ENCODE measurements at regions not wholly inside any gene's neighbourhood (a gene's known extent, or its start where the extent isn't known, plus 50 kb on each side); places are given as distances from the start of the nearest gene placed in this dataset.

- Mint-ChIP-seq H3K27me3 (peaks cover 11 to 17% of the 10 kb centered on the region in 2 donors), H3K9me3 (no peaks in the 10 kb centered on the region), H3K27ac (no peak overlapping the region), H3K4me1 (no peaks in the 10 kb centered on the region), H3K36me3 (no peaks in the 10 kb centered on the region), H3K4me3 (no peak overlapping the region)
- no peak for DNase-seq
- no peak for ATAC-seq (replicated peaks)
Observed at GRCh38 chr2:180927030-180927686, 53.2 kb upstream of the UBE2E3 start.

GRCh38 chr2:180925700-180926099, 54.7 kb upstream of the UBE2E3 start:
- H3K4me3 Mint-ChIP-seq = no peak overlapping the region
- no peaks in the 10 kb centered on the region for H3K36me3 Mint-ChIP-seq
- DNase-seq (no peak), ATAC-seq (replicated peaks) (no peak)
- H3K9me3 Mint-ChIP-seq = no peaks in the 10 kb centered on the region
- no peak overlapping the region for H3K27ac Mint-ChIP-seq
- H3K27me3 Mint-ChIP-seq = peaks cover 11 to 17% of the 10 kb centered on the region in 2 donors
- no peaks in the 10 kb centered on the region for H3K4me1 Mint-ChIP-seq

DNA sequence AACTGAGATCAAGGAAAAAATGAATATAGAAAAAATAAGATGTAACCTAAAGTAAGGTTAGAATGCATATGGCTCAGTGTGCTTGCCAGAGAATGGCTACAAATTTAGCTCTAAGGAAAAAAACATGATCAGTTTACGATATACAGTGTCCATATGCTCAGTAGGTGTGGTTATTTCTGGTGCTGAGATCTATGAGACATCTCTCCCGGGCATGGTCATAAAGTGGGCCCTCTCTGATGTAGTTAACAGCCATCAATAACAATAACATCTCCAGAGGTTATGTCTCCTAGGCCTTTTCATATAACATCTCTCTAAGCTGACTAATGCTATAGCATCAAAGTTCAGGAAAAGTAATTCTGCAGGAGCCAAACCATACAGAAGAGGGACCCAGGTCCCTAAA, 56.3 kb upstream of the UBE2E3 start:
- DNase-seq = no peak
- Mint-ChIP-seq H3K36me3 (no peaks in the 10 kb centered on the region), H3K4me1 (no peaks in the 10 kb centered on the region), H3K9me3 (no peaks in the 10 kb centered on the region), H3K27me3 (peaks cover 17% of the 10 kb centered on the region in 2 donors), H3K4me3 (no peak overlapping the region), H3K27ac (no peak overlapping the region)
- ATAC-seq (replicated peaks) = no peak

DNA sequence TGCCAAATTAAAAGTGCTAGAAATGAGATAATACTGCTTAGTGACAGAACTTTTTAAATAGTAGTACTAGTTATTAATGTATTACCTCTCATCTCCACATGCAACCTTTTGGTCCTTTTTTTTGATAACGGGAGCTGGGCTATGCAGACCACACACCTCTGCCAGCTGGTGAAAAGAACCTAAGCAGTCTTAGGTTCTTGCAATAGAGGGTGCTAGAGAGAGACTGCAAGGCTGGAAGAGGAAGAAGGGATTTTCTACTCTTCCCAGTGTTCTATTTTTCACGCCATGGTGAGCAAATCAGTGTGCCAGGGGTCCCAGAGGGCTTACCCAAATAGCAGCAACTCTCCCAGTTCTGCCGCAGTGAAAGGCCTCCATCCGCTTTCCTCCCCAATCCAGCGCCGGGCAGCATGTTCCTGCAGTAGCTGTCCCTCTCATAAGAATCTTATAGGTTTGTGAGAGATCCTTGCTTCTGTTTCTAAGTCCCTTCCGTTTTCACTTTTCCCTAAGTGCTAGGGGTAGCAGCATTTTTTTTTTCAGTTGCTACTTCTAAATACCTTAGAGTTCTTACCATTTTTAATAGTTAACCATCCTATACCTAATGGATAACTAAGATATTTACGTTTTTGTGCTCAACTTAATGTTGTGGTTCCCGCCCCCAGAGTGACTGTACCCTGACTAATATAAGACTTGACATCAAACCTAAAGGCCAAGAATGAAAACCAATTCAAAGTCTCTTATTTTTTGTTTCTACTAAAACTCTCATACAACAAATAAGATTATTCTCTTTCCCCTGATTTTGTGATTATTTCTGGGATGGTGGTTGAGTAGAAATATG, 69.4 kb upstream of the UBE2E3 start:
- Mint-ChIP-seq H3K9me3 (no peaks in the 10 kb centered on the region), H3K4me3 (no peak overlapping the region), H3K27me3 (peaks cover 0 to 13% of the 10 kb centered on the region in 2 donors), H3K4me1 (no peaks in the 10 kb centered on the region), H3K27ac (no peak overlapping the region), H3K36me3 (no peaks in the 10 kb centered on the region)
- DNase-seq = no peak
- ATAC-seq (replicated peaks) = no peak

DNA sequence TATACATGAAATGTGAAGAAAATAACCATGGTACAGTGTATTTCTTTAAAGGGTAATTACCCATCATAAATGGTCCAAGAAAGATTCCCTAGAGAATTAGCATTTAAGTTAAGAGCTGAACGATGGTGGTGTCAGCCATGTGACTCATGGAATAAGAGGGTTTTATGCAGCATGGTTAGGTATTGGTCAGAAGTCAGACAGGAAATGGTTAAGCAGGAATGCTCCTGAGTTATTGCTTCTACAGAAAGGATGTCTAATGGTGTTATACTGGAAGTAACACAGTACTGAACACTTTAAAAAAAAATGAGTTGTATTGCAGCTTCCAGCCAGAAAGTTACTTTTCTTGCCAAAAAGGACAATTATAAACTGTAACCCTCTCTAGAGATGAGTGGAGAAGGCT, 72.7 kb upstream of the UBE2E3 start:
- Mint-ChIP-seq H3K27me3 (peaks cover 5 to 9% of the 10 kb centered on the region in 2 donors), H3K9me3 (no peaks in the 10 kb centered on the region), H3K27ac (no peak overlapping the region), H3K36me3 (no peaks in the 10 kb centered on the region), H3K4me1 (no peaks in the 10 kb centered on the region), H3K4me3 (no peak overlapping the region)
- no peak for DNase-seq
- no peak for ATAC-seq (replicated peaks)

DNA sequence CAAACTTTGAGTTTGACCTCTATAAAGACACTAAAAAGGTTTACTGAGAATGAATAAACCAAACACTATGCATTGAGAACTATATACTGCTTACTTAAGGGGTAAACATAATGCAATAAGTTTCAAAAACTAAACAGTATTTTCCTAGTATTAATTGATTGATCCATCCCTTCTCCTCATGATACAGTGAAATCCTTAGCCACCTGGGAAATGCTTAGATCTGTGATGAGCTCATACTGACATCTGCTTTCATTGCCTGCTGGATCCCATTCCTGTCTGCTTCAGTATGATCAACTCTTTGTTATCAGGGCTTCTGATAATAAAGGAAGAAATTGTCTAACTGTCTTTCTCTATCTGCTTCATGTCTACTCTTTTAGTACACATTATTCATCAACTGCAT, 74.9 kb upstream of the UBE2E3 start:
- no peak for ATAC-seq (replicated peaks)
- Mint-ChIP-seq H3K27ac (no peak overlapping the region), H3K9me3 (no peaks in the 10 kb centered on the region), H3K27me3 (peaks cover 4 to 6% of the 10 kb centered on the region in 2 donors), H3K4me1 (no peaks in the 10 kb centered on the region), H3K36me3 (no peaks in the 10 kb centered on the region), H3K4me3 (no peak overlapping the region)
- DNase-seq = no peak

GRCh38 chr2:180905002-180905401, 75.4 kb upstream of the UBE2E3 start:
- Mint-ChIP-seq H3K4me3 (no peak overlapping the region), H3K27ac (no peak overlapping the region)

GRCh38 chr2:180901331-180901730, 79.1 kb upstream of the UBE2E3 start:
- peaks cover 6 to 10% of the 10 kb centered on the region in 2 donors for H3K27me3 Mint-ChIP-seq
- H3K27ac Mint-ChIP-seq = no peak overlapping the region
- ATAC-seq (replicated peaks) = no peak
- DNase-seq = no peak
- H3K4me1 Mint-ChIP-seq = no peaks in the 10 kb centered on the region
- H3K9me3 Mint-ChIP-seq = no peaks in the 10 kb centered on the region
- no peak overlapping the region for H3K4me3 Mint-ChIP-seq
- no peaks in the 10 kb centered on the region for H3K36me3 Mint-ChIP-seq

More at GRCh38 chr2:180905002-180905401, 75.4 kb upstream of the UBE2E3 start:
- ATAC-seq (replicated peaks) (no peak), DNase-seq (no peak)
- no peaks in the 10 kb centered on the region for H3K36me3 Mint-ChIP-seq
- H3K9me3 Mint-ChIP-seq = no peaks in the 10 kb centered on the region
- peaks cover 4 to 6% of the 10 kb centered on the region in 2 donors for H3K27me3 Mint-ChIP-seq
- no peaks in the 10 kb centered on the region for H3K4me1 Mint-ChIP-seq

- Mint-ChIP-seq H3K9me3 (no peaks in the 10 kb centered on the region), H3K27me3 (peaks cover 0 to 6% of the 10 kb centered on the region in 2 donors), H3K36me3 (no peaks in the 10 kb centered on the region), H3K27ac (no peak overlapping the region), H3K4me3 (no peak overlapping the region), H3K4me1 (no peaks in the 10 kb centered on the region)
- DNase-seq = no peak
- ATAC-seq (replicated peaks) = no peak
Observed at GRCh38 chr2:180893752-180894151, 86.7 kb upstream of the UBE2E3 start.

- no peaks in the 10 kb centered on the region for H3K36me3 Mint-ChIP-seq
- peaks cover 0 to 6% of the 10 kb centered on the region in 2 donors for H3K27me3 Mint-ChIP-seq
- DNase-seq (no peak), ATAC-seq (replicated peaks) (no peak)
- no peaks in the 10 kb centered on the region for H3K4me1 Mint-ChIP-seq
- H3K4me3 Mint-ChIP-seq = no peak overlapping the region
- H3K27ac Mint-ChIP-seq = no peak overlapping the region
- no peaks in the 10 kb centered on the region for H3K9me3 Mint-ChIP-seq
Observed at GRCh38 chr2:180892091-180892490, 88.3 kb upstream of the UBE2E3 start.

GRCh38 chr2:180891360-180891759, 89.0 kb upstream of the UBE2E3 start:
- no peak overlapping the region for H3K27ac Mint-ChIP-seq
- H3K36me3 Mint-ChIP-seq = no peaks in the 10 kb centered on the region
- no peak overlapping the region for H3K4me3 Mint-ChIP-seq
- ATAC-seq (replicated peaks) = no peak
- H3K27me3 Mint-ChIP-seq = peaks cover 0 to under 1% of the 10 kb centered on the region in 2 donors
- no peak for DNase-seq
- no peaks in the 10 kb centered on the region for H3K9me3 Mint-ChIP-seq
- H3K4me1 Mint-ChIP-seq = no peaks in the 10 kb centered on the region

DNA sequence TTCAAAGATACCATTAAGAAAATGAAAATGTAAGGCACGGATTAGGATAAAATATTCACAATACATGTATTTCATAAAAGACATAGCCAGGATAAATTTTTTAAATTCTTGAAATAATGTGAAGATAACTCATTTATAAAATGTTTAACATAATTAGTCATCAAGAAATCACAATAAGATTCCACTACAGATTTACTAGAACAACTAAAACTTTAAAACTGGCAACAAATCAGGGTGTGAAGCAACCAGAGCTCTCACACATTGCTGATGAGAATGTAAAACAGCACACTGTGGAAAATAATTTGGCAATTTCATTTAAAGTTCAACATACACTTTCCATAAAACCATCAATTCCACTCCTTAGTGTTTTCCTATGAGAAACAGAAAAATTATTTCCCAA, 89.6 kb upstream of the UBE2E3 start:
- Mint-ChIP-seq H3K36me3 (no peaks in the 10 kb centered on the region), H3K9me3 (no peaks in the 10 kb centered on the region), H3K4me1 (no peaks in the 10 kb centered on the region), H3K27me3 (no peaks in the 10 kb centered on the region), H3K27ac (no peak overlapping the region), H3K4me3 (no peak overlapping the region)
- DNase-seq = no peak
- no peak for ATAC-seq (replicated peaks)

GRCh38 chr2:180882959-180883358, 97.4 kb upstream of the UBE2E3 start:
- ATAC-seq (replicated peaks) = no peak
- H3K4me1 Mint-ChIP-seq = no peaks in the 10 kb centered on the region

DNA sequence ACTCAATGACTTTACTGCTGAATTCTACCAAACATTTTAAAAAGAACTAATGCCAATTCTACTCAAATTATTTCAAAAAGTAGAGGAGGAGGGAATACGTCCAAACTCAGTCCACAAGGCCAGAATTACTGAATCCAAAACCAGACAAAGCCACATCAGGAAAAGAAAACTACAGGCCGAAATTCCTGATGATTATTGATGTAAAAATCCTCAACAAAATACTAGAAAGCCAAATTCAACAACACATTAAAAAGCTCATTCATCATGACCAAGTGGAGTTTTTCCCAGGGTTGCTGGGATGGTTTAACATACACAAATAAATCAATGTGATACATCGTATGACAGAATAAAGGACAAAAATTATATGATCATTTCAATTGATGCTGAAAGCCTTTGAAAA, 103.9 kb upstream of the UBE2E3 start:
- peaks cover 4 to 16% of the 10 kb centered on the region in 2 donors for H3K27me3 Mint-ChIP-seq
- no peaks in the 10 kb centered on the region for H3K36me3 Mint-ChIP-seq
- DNase-seq (no peak), ATAC-seq (replicated peaks) (no peak)
- H3K4me1 Mint-ChIP-seq = no peaks in the 10 kb centered on the region
- no peak overlapping the region for H3K27ac Mint-ChIP-seq
- peaks cover 0 to 6% of the 10 kb centered on the region in 2 donors for H3K9me3 Mint-ChIP-seq
- no peak overlapping the region for H3K4me3 Mint-ChIP-seq

More at GRCh38 chr2:180882959-180883358, 97.4 kb upstream of the UBE2E3 start:
- Mint-ChIP-seq H3K36me3 (no peaks in the 10 kb centered on the region), H3K4me3 (no peak overlapping the region), H3K9me3 (peaks cover 3 to 13% of the 10 kb centered on the region in 2 donors), H3K27ac (no peak overlapping the region), H3K27me3 (no peaks in the 10 kb centered on the region)
- no peak for DNase-seq

DNA sequence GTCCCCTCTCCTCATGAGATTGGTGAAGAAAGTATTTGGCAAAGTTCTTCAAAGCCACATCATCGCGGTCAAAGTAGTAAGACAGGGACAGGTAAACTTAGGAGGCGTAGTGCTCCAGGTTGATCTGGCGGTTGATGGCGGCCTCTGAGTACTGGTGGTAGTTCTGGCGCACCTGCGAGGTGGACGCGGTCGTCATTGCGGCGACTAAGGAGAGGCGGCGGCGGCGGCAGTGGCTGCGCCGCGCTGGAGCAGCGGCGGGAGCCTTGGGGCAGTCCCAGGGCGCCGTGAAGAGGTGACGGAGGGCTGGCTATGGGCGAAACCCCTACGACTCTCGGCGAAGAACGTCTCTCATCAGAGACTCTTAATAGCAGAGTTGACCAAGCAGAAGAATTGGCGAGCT, 107.2 kb upstream of the UBE2E3 start:
- no peak overlapping the region for H3K27ac Mint-ChIP-seq
- no peak for ATAC-seq (replicated peaks)
- no peak overlapping the region for H3K4me3 Mint-ChIP-seq

More for the DNA sequence above, 107.2 kb upstream of the UBE2E3 start:
- H3K27me3 Mint-ChIP-seq = peaks cover 8 to 19% of the 10 kb centered on the region in 2 donors
- H3K9me3 Mint-ChIP-seq = peaks cover 0 to 7% of the 10 kb centered on the region in 2 donors
- H3K4me1 Mint-ChIP-seq = no peaks in the 10 kb centered on the region
- H3K36me3 Mint-ChIP-seq = no peaks in the 10 kb centered on the region
- no peak for DNase-seq

Measured in stimulated activated naive B cell treated with anti-CD40 and anti-IgM and Interleukin-4, amounts not matched to agents 10 μg/mL and 1 μg/mL and 100 μg/mL, for 72 hours (primary cell).